AG04449 (cell line): ENCODE measurements at regions not wholly inside any gene's neighbourhood (a gene's known extent, or its start where the extent isn't known, plus 50 kb on each side); places are given as distances from the start of the nearest gene placed in this dataset.

ENCODE experiments used
- CTCF ChIA-PET: fragments of 350-600 bp; formaldehyde crosslinking; extraction: SDS; loops from one replicate; lab custom pipeline; 2021; ENCODE audit warnings: antibody characterized with exemption; lab: Yijun Ruan, JAX
- POLR2A ChIA-PET: fragments of 400-600, 350-600 bp; formaldehyde crosslinking; extraction: SDS; loops from one replicate; lab custom pipeline; 2020; ENCODE audit warnings: antibody characterized with exemption, inconsistent platforms; lab: Yijun Ruan, JAX
- DNase-seq: peaks from one replicate; pipeline ENCODE4 v3.0.0-alpha.2; 2010; ENCODE audit warnings: low read depth, low spot score
- H3K4me3 ChIP-seq: 2 replicates; pipeline ENCODE4 v1.5.1; 2011; ENCODE audit warnings: low read depth, mild to moderate bottlenecking, control low read depth, low read length
- CTCF ChIP-seq: IDR thresholded peaks from one replicate; pipeline ENCODE4 v1.5.1; 2011; ENCODE audit warnings: mild to moderate bottlenecking, moderate library complexity, low read length, control low read depth, inconsistent platforms; ENCODE audit not compliant: insufficient read depth; ENCODE audit errors: missing control alignments

- no peak for TF ChIP-seq CTCF
- DNase-seq: no peak
- POLR2A ChIA-PET: interaction anchor here (0.6 kb wide), 1 partner anchor 10 kb away, joined by 3 read pairs; no protein-coding TSS in a partner anchor
- no peak overlapping the region for H3K4me3 ChIP-seq
- CTCF ChIA-PET: no interaction called here
Observed at GRCh38 chr5:124692950-124693349, 53.5 kb downstream of the ZNF608 start.

- CTCF ChIA-PET: no interaction called here
- no peak overlapping the region for H3K4me3 ChIP-seq
- peak; percentile 76 for DNase-seq
- POLR2A ChIA-PET: interaction anchor here (0.6 kb wide), 1 partner anchor 10 kb away, joined by 3 read pairs; no protein-coding TSS in a partner anchor
- TF ChIP-seq CTCF: no peak
Observed at GRCh38 chr5:124692324-124692723, 54.1 kb downstream of the ZNF608 start.

- no peak for TF ChIP-seq CTCF
- ChIA-PET CTCF (no interaction called here), POLR2A (no interaction called here)
- no peak overlapping the region for H3K4me3 ChIP-seq
- DNase-seq: no peak
Observed at GRCh38 chr5:124689653-124690052, 56.8 kb downstream of the ZNF608 start.

- no peak for DNase-seq
- ChIA-PET CTCF (interaction anchor here (1.2 kb wide), 1 partner anchor 9 kb away, joined by 3 read pairs; no protein-coding TSS in a partner anchor), POLR2A (no interaction called here)
- no peak overlapping the region for H3K4me3 ChIP-seq
- TF ChIP-seq CTCF: no peak
Observed at GRCh38 chr5:124686239-124687004, 60.0 kb downstream of the ZNF608 start.

- CTCF ChIA-PET: interaction anchor here (0.6 kb wide), 1 partner anchor 81 kb away, joined by 4 read pairs; no protein-coding TSS in a partner anchor
- no peak overlapping the region for H3K4me3 ChIP-seq
- TF ChIP-seq CTCF: no peak
- DNase-seq: no peak
- POLR2A ChIA-PET: no interaction called here
Observed at GRCh38 chr5:124685404-124685930, 61.0 kb downstream of the ZNF608 start.

- no peak overlapping the region for H3K4me3 ChIP-seq
- CTCF ChIA-PET: interaction anchor here (1.5 kb wide), 1 partner anchor 25 kb away, joined by 3 read pairs; no protein-coding TSS in a partner anchor
- no peak for DNase-seq
- no peak for TF ChIP-seq CTCF
- POLR2A ChIA-PET: no interaction called here
Observed at GRCh38 chr5:124683917-124684555, 62.4 kb downstream of the ZNF608 start.
